ENCODE measurements at regions not wholly inside any gene's neighbourhood (a gene's known extent, or its start where the extent isn't known, plus 50 kb on each side); places are given as distances from the start of the nearest gene placed in this dataset.

DNA sequence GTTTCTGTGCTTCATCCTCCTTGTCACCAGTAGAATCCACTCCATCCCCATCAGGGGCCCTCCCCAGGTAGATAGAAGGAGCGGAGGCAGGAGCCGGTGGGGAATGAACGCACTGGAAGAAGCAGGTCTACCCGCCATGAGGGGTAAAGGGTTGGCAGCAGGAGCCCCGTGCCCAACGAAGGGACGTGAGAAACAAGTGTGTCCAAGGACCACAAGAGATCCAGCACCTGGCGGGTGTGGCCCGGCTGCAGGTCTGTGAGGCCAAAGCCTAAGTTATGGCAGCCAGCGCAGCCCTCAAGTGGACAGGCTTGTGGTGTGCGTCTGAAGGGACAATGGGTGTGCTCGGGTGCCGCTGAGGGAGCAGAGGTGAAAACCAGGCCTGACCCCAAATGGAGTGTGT is 94.3 kb downstream of the IRX2 start:
- DNase-seq: no peak

DNA sequence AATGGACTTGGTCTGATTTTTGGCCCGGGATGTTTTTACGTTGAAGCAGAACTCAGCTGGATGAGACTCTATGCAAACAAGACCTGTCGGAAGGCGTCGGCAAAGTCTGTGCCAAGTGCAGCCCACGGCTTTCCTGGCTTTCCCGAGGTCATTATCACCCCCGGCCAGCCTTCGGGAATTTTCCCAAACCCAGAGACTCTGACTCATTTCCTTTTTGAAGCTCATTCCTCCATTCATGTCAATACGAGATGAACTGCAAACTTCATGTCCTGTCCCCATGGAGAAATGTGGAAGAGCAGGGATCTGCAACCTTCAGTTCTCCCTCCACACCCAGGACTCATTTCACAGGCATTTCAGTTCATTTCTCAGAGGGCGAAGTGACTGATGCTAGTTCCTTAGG is 95.3 kb downstream of the IRX2 start:
- no peak for DNase-seq

- no peak for DNase-seq
Measured at GRCh38 chr5:2653991-2654390, 97.5 kb downstream of the IRX2 start.

DNA sequence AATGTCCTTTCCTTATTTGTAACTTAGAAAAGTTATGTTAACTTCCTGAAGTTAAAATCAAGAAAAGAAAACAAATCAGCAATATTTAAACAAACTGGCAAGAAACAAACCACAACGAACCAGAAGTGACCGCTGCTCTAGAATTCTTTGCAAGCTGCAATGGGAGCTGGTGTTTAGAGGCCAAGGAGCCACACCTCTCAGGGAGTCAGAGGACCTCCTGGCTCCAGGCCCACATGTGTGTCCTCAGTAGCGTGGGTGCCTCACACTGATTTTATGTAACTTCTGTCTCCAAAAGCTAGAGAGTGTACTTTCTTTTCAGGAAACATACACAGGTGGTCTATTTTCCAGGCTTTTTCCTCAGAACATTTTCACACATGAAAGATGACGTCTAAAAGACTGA is 100.4 kb downstream of the IRX2 start:
- no peak for DNase-seq

GRCh38 chr5:2642684-2643345 is 108.7 kb downstream of the IRX2 start:
- no peak for DNase-seq

DNA sequence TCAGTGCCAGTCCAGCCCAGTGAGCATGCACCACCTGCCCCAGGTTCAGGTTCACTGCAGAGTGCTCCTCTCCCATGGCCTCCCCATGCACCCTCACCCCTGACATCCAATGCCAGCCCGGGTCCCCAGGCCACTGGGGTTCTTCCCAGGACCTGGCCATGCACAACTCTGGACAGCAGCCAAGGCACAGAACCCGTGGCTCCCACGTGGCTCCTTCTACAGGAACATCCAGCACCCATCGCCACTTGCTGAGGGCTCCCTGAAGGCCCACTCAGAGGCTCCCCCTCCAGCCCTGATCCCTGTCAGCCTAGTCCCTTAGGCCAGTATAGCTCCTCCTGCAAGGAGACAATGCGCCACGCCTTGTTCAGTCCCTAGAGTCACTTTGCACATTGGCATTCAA is 110.8 kb downstream of the IRX2 start:
- no peak for DNase-seq

DNA sequence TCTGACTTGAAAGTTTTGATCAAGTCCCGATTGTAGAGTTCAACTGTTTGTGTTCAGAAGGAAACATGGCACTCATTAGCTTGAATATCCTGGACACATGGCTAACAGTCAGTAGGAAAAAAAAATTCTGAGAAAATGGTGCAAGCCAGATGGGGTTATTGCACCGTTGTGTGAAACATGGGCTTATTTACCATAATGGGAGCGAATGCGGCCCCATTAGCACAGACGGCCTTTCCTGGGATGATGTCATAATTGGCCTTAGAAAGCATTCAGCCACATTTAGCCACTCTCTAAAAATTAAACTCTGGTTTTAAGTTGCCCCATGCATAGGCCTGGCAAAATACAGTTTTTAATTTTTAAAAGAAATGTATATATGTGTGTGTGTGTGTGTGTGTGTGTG is 112.1 kb downstream of the IRX2 start:
- DNase-seq: no peak

- no peak for DNase-seq
Measured at GRCh38 chr5:2634399-2635176, 116.9 kb downstream of the IRX2 start.

DNA sequence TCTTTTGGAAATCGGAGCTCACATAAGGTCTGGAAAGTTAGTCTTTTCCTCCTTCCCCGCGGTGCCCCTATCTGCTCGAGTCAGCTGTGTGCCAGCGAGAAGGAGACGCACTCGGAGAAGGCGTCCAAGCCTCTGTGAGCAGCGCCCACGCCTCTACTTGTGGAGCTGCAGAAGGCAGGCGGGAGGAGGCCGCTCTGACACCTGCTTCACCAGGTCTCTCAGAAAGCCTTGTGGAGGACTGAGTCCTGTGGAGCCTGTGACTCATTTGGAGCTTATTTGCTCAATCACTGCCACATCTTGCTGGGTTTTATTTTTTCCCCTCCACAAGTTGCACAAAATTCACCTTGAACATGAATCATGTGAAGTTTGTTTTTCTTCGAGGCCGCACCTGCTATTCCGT is 117.5 kb downstream of the IRX2 start:
- DNase-seq: no peak

DNA sequence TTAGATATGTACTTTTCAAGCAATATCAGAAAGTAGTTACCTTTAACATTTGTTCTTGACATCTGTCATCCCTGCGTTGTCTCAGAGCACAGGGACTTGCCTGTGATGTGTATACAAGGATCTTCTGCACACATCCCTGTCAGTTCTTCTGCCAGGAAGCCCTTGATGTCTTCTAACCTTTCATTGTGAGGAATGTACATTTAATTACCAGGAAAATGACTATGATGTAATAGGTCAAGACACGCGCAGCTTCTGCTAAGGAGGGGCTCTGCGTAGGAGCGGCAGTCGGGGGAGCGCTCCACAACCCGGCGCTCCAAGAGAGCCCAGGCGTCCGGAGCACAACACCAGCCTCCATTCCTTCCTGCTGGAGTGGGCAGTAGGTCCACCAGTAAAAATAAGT is 119.7 kb downstream of the IRX2 start:
- no peak for DNase-seq

GRCh38 chr5:2629045-2629444 is 122.4 kb downstream of the IRX2 start:
- no peak for DNase-seq

- DNase-seq: no peak
Measured at GRCh38 chr5:2627867-2628266, 123.6 kb downstream of the IRX2 start.

DNA sequence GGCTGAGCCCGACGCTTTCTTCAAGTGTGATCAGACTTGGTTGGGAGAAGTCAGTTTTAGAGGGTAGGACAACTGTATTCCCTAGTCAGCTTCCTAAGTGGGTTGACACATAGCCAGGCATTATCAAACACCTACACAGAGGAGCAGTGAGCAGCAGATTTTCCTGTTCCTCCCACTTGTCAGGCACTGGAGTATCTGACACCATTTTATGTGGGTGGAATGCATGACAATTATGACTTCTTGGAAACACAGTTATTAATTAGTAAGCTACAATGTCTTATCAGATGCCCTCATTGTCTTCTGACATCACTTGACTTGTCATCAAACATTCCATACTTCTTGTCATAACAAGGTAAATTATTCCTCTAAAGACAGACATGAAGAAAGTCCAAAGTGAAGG is 124.9 kb downstream of the IRX2 start:
- no peak for DNase-seq

DNA sequence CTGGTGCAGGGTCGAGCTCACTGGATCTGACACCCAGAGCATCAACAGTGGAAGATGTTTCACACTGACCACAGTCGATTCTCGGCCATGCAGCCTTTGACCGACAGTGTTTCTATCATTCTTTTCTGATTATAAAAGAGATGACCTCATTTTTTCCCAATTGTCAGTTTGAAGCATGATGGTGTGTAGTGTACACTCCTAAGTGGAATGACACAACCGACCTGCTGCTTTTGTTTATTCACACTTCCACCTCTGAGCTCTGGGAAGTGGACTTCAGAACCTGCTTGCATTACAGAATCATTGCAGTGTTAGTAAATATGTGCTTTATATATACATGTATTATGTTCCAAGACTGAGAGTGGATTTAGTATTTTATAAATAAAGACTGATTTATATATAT is 128.6 kb downstream of the IRX2 start:
- DNase-seq: no peak

DNA sequence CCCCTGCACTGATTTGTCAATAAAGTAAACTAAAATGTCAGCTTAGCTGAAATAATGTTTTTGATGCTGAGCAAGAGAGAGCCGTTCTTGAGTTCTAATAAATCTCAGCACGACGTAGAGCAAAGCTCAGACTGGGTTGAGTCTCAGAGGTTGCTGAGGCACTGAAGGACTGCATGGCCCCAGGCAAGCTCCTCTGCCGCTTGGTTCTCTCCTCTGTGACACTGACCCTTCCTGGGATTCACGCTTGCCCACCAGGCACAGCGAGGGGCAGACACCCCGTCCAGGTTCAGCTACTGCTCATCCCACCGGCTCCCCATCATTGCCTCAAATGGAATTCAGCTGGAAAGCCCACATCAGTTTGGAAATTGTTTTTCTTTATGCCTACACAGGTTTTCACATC is 129.8 kb downstream of the IRX2 start:
- no peak for DNase-seq

DNA sequence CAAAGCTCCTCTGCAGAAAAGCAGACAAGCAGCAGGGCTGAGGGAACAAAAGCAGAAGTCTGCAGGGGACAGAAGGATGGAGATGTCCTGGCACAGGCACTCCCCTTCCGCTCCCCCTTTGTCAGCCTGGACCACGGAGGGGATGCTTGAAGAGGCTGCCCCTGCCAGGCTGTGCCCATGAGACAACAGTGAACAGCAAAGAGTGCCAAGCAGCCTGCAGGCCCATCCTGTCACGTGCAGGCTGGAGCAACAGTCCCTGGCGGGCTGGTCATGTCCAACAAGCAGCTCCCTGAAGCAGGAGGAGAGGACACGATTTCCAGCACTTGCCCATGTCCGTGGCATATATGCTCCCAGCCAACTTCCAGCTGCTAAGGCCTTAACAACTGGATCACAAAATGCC is 132.3 kb downstream of the IRX2 start:
- DNase-seq: no peak

DNA sequence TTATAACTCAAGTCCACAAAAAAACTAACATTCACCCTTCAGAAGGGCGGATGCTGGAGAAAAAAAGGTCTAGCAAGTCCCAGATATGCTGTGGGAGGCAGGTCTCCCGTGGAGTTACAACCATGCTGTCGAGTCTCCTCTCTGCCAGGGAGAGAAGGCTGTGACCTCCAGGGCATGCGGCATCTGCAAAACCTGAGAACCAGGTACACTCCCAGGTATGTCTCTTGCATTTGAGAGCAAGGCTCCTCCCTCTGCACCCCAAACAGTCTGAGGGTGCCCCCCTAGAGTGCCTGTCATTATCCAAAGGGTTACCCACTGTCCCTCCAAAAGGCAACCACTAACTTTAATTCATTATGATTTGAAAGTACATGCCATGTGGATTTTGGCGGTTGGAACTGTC is 134.0 kb downstream of the IRX2 start:
- DNase-seq: no peak

DNA sequence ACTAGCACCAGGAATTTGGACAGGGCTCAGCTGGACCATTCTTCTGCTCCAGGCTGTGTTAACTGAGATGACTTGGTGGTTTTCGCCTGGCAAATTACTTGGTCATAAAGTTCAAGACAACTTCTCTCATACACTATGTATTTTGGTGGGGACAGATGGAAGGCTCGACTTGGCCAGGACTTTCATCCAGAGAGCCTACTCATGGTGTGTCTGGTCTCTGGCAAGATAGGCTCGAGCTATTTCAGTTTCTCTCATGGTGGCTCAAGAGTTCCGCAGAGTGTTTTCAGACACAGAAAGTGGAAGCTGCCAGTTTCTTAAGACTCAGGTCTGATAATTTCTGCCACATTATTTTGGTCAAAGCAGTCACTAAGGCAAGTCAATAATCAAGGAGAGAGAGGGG is 135.6 kb downstream of the IRX2 start:
- DNase-seq: no peak

- no peak for DNase-seq
Measured at GRCh38 chr5:2614571-2614970, 136.9 kb downstream of the IRX2 start.

DNA sequence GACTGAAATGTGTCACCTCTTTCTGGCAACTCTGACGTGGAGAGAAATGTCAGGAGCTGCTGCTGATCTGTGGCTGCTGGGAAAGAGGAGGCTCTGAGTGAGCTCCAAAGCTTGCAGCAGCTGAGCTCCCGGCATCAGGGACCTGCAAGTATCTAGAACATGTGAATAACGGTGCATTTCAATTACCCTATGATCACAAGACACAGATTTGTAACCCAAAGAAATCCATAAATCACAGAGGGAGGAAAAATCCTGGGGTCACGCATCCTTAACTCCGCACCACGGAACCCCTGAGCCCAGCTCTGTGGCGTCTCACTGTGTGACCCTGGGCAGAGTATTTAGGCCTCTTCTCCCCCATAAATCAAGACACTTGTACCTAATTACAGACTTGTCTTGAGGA is 139.8 kb downstream of the IRX2 start:
- no peak for DNase-seq

- DNase-seq: no peak
Measured at GRCh38 chr5:2610986-2611385, 140.5 kb downstream of the IRX2 start.

DNA sequence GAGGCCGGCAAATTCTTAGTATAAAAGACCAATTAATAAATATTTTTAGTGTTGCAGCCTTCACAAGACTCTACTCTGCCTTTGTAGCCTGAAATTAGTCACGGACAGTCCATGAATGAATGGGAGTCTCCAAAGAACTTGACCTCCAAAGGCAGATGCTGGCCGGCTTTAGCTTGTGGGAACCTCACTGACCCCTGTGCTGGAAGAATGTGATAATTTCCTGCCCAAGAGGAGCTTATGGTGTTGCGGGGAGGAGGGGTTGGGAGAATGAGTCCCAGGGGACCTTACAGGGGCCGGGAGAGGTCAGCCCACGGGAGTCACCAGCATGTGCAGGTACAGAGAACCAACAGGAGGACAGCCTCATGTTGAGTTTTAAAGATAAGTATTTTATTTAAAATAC is 143.1 kb downstream of the IRX2 start:
- no peak for DNase-seq

DNA sequence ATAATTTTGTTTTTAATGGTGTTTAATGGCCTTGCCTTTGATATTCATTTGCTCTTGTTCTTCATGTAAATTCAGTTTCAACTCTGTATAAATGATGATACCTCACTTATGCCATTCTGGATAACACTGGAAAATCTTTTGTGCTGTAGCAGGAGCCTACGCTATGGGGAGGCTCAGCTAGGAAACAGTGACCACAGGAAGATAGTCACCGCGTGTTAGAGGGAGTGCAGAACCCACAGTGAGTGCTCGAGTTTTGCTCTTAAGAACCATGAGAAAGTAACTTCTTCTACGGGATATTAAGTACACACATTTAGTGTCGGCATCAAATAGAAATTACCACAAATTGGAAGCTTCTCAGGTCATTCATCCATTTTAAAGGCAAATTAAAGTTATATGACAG is 143.9 kb downstream of the IRX2 start:
- no peak for DNase-seq

DNA sequence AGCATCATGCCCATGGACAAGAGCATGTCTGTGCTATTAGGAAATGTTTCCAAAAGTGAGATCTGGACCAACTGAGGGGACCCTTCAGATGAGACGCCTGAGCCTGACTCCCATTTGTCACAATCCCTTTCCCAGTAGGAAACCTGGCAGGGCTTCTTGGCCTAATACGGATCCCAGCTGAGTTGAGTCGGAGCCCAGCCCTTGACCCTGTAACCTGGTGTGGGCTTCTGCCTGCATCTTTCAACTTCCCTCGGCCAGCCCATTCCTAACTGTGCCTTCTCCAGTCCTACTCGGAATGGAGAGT is 148.3 kb downstream of the IRX2 start:
- no peak for DNase-seq

All from NCI-H2227 treated with DMSO at 0.1 percent for 48 hours (cell line).